ENCODE measurements at regions not wholly inside any gene's neighbourhood (a gene's known extent, or its start where the extent isn't known, plus 50 kb on each side); places are given as distances from the start of the nearest gene placed in this dataset.

DNA sequence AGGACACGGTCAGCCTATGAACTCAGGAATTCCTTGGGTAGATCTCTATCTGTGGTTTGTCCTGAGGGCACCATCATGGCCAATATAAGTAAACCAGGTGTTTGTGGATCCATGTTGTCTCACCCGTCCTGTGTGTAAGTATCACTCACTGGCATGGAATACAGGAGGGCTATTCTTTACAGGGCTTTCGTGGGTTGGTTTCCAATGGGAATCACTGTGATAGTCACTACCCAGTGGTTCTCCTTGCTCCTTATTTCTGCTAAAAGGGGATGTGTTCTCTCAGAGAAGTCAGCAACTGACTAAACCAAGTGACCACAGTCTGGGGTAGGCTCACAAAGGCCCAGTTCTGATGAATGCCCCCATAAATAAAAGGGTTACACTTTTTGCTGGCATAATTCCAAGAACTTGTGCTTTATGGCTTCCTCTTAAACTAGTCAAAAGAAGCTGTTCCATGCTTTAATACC lies 236.7 kb upstream of the JADE1 start:
- TF ChIP-seq, protein P1, sequence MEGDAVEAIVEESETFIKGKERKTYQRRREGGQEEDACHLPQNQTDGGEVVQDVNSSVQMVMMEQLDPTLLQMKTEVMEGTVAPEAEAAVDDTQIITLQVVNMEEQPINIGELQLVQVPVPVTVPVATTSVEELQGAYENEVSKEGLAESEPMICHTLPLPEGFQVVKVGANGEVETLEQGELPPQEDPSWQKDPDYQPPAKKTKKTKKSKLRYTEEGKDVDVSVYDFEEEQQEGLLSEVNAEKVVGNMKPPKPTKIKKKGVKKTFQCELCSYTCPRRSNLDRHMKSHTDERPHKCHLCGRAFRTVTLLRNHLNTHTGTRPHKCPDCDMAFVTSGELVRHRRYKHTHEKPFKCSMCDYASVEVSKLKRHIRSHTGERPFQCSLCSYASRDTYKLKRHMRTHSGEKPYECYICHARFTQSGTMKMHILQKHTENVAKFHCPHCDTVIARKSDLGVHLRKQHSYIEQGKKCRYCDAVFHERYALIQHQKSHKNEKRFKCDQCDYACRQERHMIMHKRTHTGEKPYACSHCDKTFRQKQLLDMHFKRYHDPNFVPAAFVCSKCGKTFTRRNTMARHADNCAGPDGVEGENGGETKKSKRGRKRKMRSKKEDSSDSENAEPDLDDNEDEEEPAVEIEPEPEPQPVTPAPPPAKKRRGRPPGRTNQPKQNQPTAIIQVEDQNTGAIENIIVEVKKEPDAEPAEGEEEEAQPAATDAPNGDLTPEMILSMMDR (IDR thresholded peaks at IDR 0.05) = no peak
- no peak for TF ChIP-seq EZH2 (IDR thresholded peaks at IDR 0.05; ENCODE audit: borderline replicate concordance, insufficient read depth, low read depth, low read length, poor library complexity, severe bottlenecking)
